ENCODE measurements at regions not wholly inside any gene's neighbourhood (a gene's known extent, or its start where the extent isn't known, plus 50 kb on each side); places are given as distances from the start of the nearest gene placed in this dataset.

DNA sequence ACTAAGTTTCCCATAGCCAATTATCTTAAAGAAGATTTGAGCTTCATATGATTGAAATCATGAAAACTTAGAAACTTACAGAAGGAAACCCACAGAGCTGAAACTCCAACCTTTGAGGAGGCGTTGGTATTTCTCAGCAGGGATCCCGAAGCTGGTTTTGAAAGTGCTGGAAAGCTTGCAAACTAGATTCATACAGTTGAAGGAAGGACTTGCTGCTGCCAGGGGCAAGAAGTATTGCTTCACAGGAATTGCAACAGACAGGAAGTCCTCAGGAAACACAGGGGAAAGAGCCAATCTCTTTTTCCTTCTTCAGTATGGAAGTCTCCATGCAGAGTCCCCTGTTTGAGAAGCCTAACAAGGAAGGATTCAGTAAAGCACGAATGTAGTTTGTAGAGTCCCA is 419.7 kb downstream of the CD109 start:
- 55 to 75% (median 67%) methylated on average over 3 of the region's 3 CpGs for WGBS, 4 donors
- H3K4me3 ChIP-seq, result no peak overlapping the region
- H3K4me1 ChIP-seq (replicated peaks in 1 of 2), result no peaks in the 10 kb centered on the region
- no peaks in the 10 kb centered on the region for H3K27me3 ChIP-seq
- intact Hi-C loops (cut with DNase I), result no loop called here
- no peak for DNase-seq
- no peaks in the 10 kb centered on the region for H3K9me3 ChIP-seq (replicated peaks in 1 of 3)
- TF ChIP-seq POLR2A (IDR thresholded peaks at IDR 0.05), result no peak
- TF ChIP-seq, protein P1, sequence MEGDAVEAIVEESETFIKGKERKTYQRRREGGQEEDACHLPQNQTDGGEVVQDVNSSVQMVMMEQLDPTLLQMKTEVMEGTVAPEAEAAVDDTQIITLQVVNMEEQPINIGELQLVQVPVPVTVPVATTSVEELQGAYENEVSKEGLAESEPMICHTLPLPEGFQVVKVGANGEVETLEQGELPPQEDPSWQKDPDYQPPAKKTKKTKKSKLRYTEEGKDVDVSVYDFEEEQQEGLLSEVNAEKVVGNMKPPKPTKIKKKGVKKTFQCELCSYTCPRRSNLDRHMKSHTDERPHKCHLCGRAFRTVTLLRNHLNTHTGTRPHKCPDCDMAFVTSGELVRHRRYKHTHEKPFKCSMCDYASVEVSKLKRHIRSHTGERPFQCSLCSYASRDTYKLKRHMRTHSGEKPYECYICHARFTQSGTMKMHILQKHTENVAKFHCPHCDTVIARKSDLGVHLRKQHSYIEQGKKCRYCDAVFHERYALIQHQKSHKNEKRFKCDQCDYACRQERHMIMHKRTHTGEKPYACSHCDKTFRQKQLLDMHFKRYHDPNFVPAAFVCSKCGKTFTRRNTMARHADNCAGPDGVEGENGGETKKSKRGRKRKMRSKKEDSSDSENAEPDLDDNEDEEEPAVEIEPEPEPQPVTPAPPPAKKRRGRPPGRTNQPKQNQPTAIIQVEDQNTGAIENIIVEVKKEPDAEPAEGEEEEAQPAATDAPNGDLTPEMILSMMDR (IDR thresholded peaks at IDR 0.05), result no peak
- H3K36me3 ChIP-seq (replicated peaks in 1 of 2), result no peaks in the 10 kb centered on the region
- H3K27ac ChIP-seq, result no peak overlapping the region

DNA sequence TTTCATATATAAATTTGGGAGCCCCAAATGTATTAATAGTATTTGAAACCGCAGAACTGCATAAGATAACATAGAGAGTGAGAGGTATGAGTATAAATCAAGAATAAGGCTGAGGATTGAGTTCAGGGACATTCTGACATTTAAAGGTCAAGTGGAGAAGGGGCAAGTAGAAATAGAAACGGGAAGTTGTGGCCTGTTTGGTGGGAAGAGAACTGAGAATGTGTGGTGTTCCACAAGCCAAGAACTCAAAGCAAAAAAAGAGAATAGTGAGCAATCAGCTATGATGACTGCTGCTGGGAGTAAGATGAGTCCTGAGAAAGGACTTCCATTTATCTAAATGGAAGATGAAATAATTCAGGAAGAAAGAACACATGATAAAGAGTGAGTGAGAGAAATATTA is 418.4 kb downstream of the CD109 start:
- DNase-seq, result no peak
- Histone ChIP-seq H3K4me1 (replicated peaks in 1 of 2) (no peaks in the 10 kb centered on the region), H3K4me3 (no peak overlapping the region), H3K9me3 (replicated peaks in 1 of 3) (no peaks in the 10 kb centered on the region), H3K27ac (no peak overlapping the region), H3K36me3 (replicated peaks in 1 of 2) (no peaks in the 10 kb centered on the region), H3K27me3 (no peaks in the 10 kb centered on the region)
- intact Hi-C loops (cut with DNase I), result no loop called here
- TF ChIP-seq POLR2A (IDR thresholded peaks at IDR 0.05), result no peak
- TF ChIP-seq, protein P1 (IDR thresholded peaks at IDR 0.05), result no peak
- WGBS, 4 donors, result 27 to 31% (median 28%) methylated on average over 2 of the region's 2 CpGs

DNA sequence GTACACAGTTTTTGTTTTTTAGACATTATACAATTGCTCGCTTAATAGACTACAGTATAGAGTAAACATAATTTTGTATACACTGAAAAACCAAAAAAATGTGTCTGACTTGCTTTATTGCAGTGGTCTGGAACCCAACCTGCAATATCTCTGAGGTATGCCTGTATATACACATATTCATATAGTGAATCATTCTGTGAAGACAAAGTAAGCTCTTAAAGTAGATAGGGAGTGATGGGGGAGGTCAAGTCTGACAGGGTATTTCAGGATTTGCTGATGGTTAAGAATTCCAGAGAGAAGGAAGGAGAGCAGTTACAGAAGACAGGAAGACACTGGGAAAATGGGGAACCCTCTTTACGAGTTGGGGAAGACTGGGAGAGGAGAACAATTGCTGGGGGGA is 417.9 kb downstream of the CD109 start:
- no peak for DNase-seq
- H3K36me3 ChIP-seq (replicated peaks in 1 of 2), result no peaks in the 10 kb centered on the region
- WGBS, 4 donors, result 70 to 78% (median 75%) methylated on average over 2 of the region's 2 CpGs
- H3K27me3 ChIP-seq, result no peaks in the 10 kb centered on the region
- H3K27ac ChIP-seq, result no peak overlapping the region
- H3K4me3 ChIP-seq, result no peak overlapping the region
- TF ChIP-seq POLR2A (IDR thresholded peaks at IDR 0.05), result no peak
- TF ChIP-seq, protein P1 (IDR thresholded peaks at IDR 0.05), result no peak
- H3K4me1 ChIP-seq (replicated peaks in 1 of 2), result no peaks in the 10 kb centered on the region
- intact Hi-C loops (cut with DNase I), result no loop called here
- H3K9me3 ChIP-seq (replicated peaks in 1 of 3), result no peaks in the 10 kb centered on the region

DNA sequence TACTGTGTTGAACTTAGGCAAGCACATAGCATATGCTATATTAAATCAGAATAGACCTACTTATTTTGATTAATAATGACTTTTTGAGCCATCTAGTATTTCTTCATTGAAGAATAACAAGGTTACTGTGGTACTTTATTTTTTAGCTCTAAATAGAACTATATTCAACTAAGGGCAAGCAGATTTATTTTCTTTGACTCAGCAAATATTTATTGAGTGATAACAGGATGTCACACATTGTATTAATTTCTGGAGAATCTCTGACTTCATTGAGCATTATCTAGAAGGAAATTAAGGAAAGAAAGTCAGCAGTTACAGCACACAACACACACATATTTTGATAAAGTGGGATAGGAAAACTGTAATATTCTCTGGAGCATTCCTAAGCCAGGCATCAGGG is 407.4 kb downstream of the CD109 start:
- no peak for DNase-seq

More for the DNA sequence above, 407.4 kb downstream of the CD109 start:
- no peaks in the 10 kb centered on the region for H3K27me3 ChIP-seq
- no peaks in the 10 kb centered on the region for H3K36me3 ChIP-seq (replicated peaks in 1 of 2)
- H3K4me1 ChIP-seq (replicated peaks in 1 of 2), result no peaks in the 10 kb centered on the region
- no peak overlapping the region for H3K27ac ChIP-seq
- H3K9me3 ChIP-seq (replicated peaks in 1 of 3), result no peaks in the 10 kb centered on the region
- no peak overlapping the region for H3K4me3 ChIP-seq
- TF ChIP-seq, protein P1 (IDR thresholded peaks at IDR 0.05), result no peak
- TF ChIP-seq POLR2A (IDR thresholded peaks at IDR 0.05), result no peak
- intact Hi-C loops (cut with DNase I), result no loop called here
